GM12878 (cell line): ENCODE measurements at regions not wholly inside any gene's neighbourhood (a gene's known extent, or its start where the extent isn't known, plus 50 kb on each side); places are given as distances from the start of the nearest gene placed in this dataset.

Experiments used
- ATAC-seq: fragments of 200-7000 bp; cut with Tn5 transposase; 3 replicates; pipeline ENCODE4 v1.9.1; 2020; ENCODE audit warnings: mild to moderate bottlenecking, moderate library complexity
- BruUV-seq: library from RNA; stranded (reverse); fragments of 400-500 nt; replicated peaks from 2 replicates; lab custom pipeline; 2021; lab: Mats Ljungman, UMichigan
- CTCF ChIA-PET: fragments of 300-600 bp; sonication (Branson Sonifier 250); formaldehyde crosslinking; extraction: SDS; loops from one replicate; lab custom pipeline; 2021; ENCODE audit warnings: inconsistent platforms; lab: Yijun Ruan, JAX
- POLR2A ChIA-PET: fragments of 350-600 bp; formaldehyde crosslinking; extraction: SDS; loops from one replicate; lab custom pipeline; 2021; ENCODE audit warnings: inconsistent platforms; lab: Charles Lee
- RAD21 ChIA-PET: fragments of 300-600 bp; sonication (Branson Sonifier 250); formaldehyde crosslinking; loops from one replicate; lab custom pipeline; 2023; ENCODE audit warnings: antibody characterized with exemption; ENCODE audit not compliant: unreplicated experiment; lab: Charles Lee
- SMC1A ChIA-PET: fragments of 300-600 bp; sonication (Branson Sonifier 250); formaldehyde crosslinking; loops from one replicate; lab custom pipeline; 2023; ENCODE audit not compliant: unreplicated experiment, uncharacterized antibody; lab: Charles Lee
- DNase-seq: peaks from one replicate; pipeline ENCODE4 v3.0.0-alpha.2; 2011; ENCODE audit warnings: low read depth, low spot score
- FAIRE-seq: peaks from 3 replicates; lab custom pipeline; 2011; peaks lifted over from hg19 to GRCh38; lab: Jason Lieb, UNC
- H2AFZ ChIP-seq: 2 replicates; pipeline ENCODE4 v1.6.0; 2011; ENCODE audit warnings: low read depth, low read length, control low read depth; ENCODE audit not compliant: control insufficient read depth
- H3K27ac ChIP-seq: 2 replicates; pipeline ENCODE4 v1.5.1; 2011; ENCODE audit warnings: control low read depth; ENCODE audit not compliant: control insufficient read depth, insufficient read depth
- H3K27me3 ChIP-seq, 2 experiments: replicated peaks in 1 of 2; 2 replicates each; pipeline versions ENCODE4 v1.6.0 to v1.6.1; 2011; ENCODE audit warnings: low read length in 1 of 2; ENCODE audit not compliant: control insufficient read depth in 2 of 2, insufficient read depth in 2 of 2
- H3K36me3 ChIP-seq, 2 experiments: 2 replicates each; pipeline ENCODE4 v1.5.1; 2011; ENCODE audit warnings: low read length in 1 of 2; ENCODE audit not compliant: control insufficient read depth in 2 of 2, insufficient read depth in 2 of 2
- H3K4me1 ChIP-seq: 2 replicates; pipeline ENCODE4 v1.6.1; 2011; ENCODE audit warnings: mild to moderate bottlenecking, low read length, moderate library complexity, mixed read lengths; ENCODE audit not compliant: control insufficient read depth, insufficient read depth
- H3K4me2 ChIP-seq: 2 replicates; pipeline ENCODE4 v1.6.0; 2011; ENCODE audit warnings: control low read depth; ENCODE audit not compliant: control insufficient read depth, insufficient read depth
- H3K4me3 ChIP-seq: fragments of 200-600 bp; sonication (generic); 2 replicates; pipeline ENCODE4 v1.5.1; 2016
- H3K79me2 ChIP-seq: 2 replicates; pipeline ENCODE4 v1.6.0; 2011; ENCODE audit warnings: low read length; ENCODE audit not compliant: control insufficient read depth, insufficient read depth
- H3K9ac ChIP-seq: 2 replicates; pipeline ENCODE4 v1.8.0; 2011; ENCODE audit warnings: low read length, control low read depth, mixed read lengths; ENCODE audit not compliant: control insufficient read depth, insufficient read depth
- H3K9me3 ChIP-seq: replicated peaks from 3 replicates; pipeline ENCODE4 v1.5.1; 2011; ENCODE audit warnings: mild to moderate bottlenecking, low read length; ENCODE audit not compliant: control insufficient read depth, insufficient read depth
- H4K20me1 ChIP-seq: 2 replicates; pipeline ENCODE4 v1.6.0; 2011; ENCODE audit not compliant: control insufficient read depth, insufficient read depth
- CEBPZ ChIP-seq: fragments of 150-350 bp; IDR thresholded peaks from 2 replicates; pipeline ENCODE4 v1.6.1; 2016; ENCODE audit warnings: low read depth, low read length
- CHD1 ChIP-seq: IDR thresholded peaks from 2 replicates; pipeline ENCODE4 v1.6.1; 2012; ENCODE audit warnings: low read depth, low read length, improper control_type of control experiment
- CTCF ChIP-seq, 3 experiments: IDR thresholded peaks in 2 of 3; conservative IDR thresholded peaks in 1 of 3; 2 replicates each; pipeline ENCODE4 v1.5.1; 2011; ENCODE audit warnings: low read depth in 3 of 3, low read length in 3 of 3, mild to moderate bottlenecking in 3 of 3, control low read depth in 2 of 3, moderate library complexity in 2 of 3, inconsistent platforms in 1 of 3, mixed read lengths in 1 of 3; ENCODE audit not compliant: control insufficient read depth in 2 of 3, insufficient read depth in 1 of 3; ENCODE audit errors: extremely low read depth in 1 of 3
- ELK1 ChIP-seq: IDR thresholded peaks from 2 replicates; pipeline ENCODE4 v1.6.1; 2012; ENCODE audit warnings: low read depth, low read length, improper control_type of control experiment
- GABPA ChIP-seq: IDR thresholded peaks from 2 replicates; pipeline ENCODE4 v1.6.1; 2014; ENCODE audit warnings: antibody characterized with exemption, low read depth, mild to moderate bottlenecking, inconsistent platforms
- HDAC6 ChIP-seq: fragments of 200-600 bp; sonication (generic); IDR thresholded peaks from one replicate; pipeline ENCODE4 v1.8.0; 2017; ENCODE audit warnings: antibody characterized with exemption; ENCODE audit not compliant: unreplicated experiment
- POLR2A ChIP-seq: IDR thresholded peaks from 2 replicates; pipeline ENCODE4 v1.6.1; 2011; ENCODE audit warnings: low read depth, mild to moderate bottlenecking, low read length
- SIX5 ChIP-seq: IDR thresholded peaks from 2 replicates; pipeline ENCODE4 v1.6.1; 2011; ENCODE audit warnings: mild to moderate bottlenecking, low read depth, low read length, moderate library complexity; ENCODE audit not compliant: severe bottlenecking
- SRF ChIP-seq, 2 experiments: IDR thresholded peaks; 2 replicates each; pipeline ENCODE4 v1.6.1; 2011; ENCODE audit warnings: low read depth in 2 of 2, low read length in 2 of 2, mild to moderate bottlenecking in 1 of 2, moderate library complexity in 1 of 2
- TAF1 ChIP-seq: IDR thresholded peaks from 2 replicates; pipeline ENCODE4 v1.6.1; 2011; ENCODE audit warnings: mild to moderate bottlenecking, low read depth, low read length, borderline replicate concordance
- ZBED1 ChIP-seq: IDR thresholded peaks from 2 replicates; pipeline ENCODE4 v1.6.1; 2016; ENCODE audit warnings: borderline replicate concordance
- ZNF207 ChIP-seq: fragments of 450-650 bp; IDR thresholded peaks from 2 replicates; pipeline ENCODE4 v1.6.1; 2014; ENCODE audit warnings: antibody characterized with exemption, mild to moderate bottlenecking, borderline replicate concordance
- ZNF687 ChIP-seq: fragments of 450-650 bp; IDR thresholded peaks from 2 replicates; pipeline ENCODE4 v1.6.1; 2017; ENCODE audit warnings: mild to moderate bottlenecking, moderate library complexity
- WGBS: methylation state at CpG from one replicate; pipeline ENCODE4 v1.1.6; 2016; ENCODE audit warnings: low lambda C conversion rate; ENCODE audit not compliant: insufficient replicate concordance, insufficient coverage; ENCODE audit errors: missing lambda C conversion rate; 5-methylcytosine and 5-hydroxymethylcytosine counted together
- in situ Hi-C: fragments of 300-500 bp; cut with MboI; formaldehyde crosslinking; loops from 9 replicates; pipeline ENCODE4 v1.14.3; 2018; ENCODE audit warnings: mixed read lengths
- intact Hi-C: fragments of 100-400 bp; cut with micrococcal nuclease; formaldehyde crosslinking; loops from one replicate; pipeline ENCODE4 v1.14.2; 2022; ENCODE audit not compliant: unreplicated experiment

- FAIRE-seq (no peak), DNase-seq (no peak), ATAC-seq (no peak)
- H3K4me1 ChIP-seq, result no peaks in the 10 kb centered on the region
- ChIA-PET POLR2A (interaction anchor here (1.2 kb wide), 1 partner anchor 10 kb away, joined by 4 read pairs; no protein-coding TSS in a partner anchor), SMC1A (interaction anchor here (0.6 kb wide), 1 partner anchor 16 kb away, joined by 3 read pairs; no protein-coding TSS in a partner anchor), CTCF (interaction anchor here (1.0 kb wide), 1 partner anchor 10 kb away, joined by 3 read pairs; no protein-coding TSS in a partner anchor), RAD21 (no interaction called here)
- H2AFZ ChIP-seq, result no peak overlapping the region
- H4K20me1 ChIP-seq, result no peaks in the 10 kb centered on the region
- BruUV-seq, result no TSS peak
- no peak overlapping the region for H3K27ac ChIP-seq
- 10% methylated on average over 4 of the region's 4 CpGs for WGBS
- in situ Hi-C loops, result no loop called here
- no peaks in the 10 kb centered on the region for H3K79me2 ChIP-seq
- intact Hi-C loops, result no loop called here
- no peak overlapping the region for H3K4me3 ChIP-seq
- H3K27me3 ChIP-seq, result peaks cover 0 to 3% of the 10 kb centered on the region in 2 experiments; a peak in 1 of 4 replicates
- H3K9ac ChIP-seq, result no peak overlapping the region
- no peak overlapping the region for H3K4me2 ChIP-seq
- H3K9me3 ChIP-seq, result no peaks in the 10 kb centered on the region
- no peaks in the 10 kb centered on the region for H3K36me3 ChIP-seq
- TF ChIP-seq POLR2A, result no peak
- no peak for TF ChIP-seq CEBPZ
- TF ChIP-seq ZNF207, result no peak
- TF ChIP-seq ZNF687, result no peak
- no peak for TF ChIP-seq GABPA
- no peak for TF ChIP-seq CHD1
- TF ChIP-seq ELK1, result no peak
- TF ChIP-seq ZBED1, result no peak
- no peak for TF ChIP-seq SIX5
- TF ChIP-seq SRF (IDR thresholded peaks at IDR 0.05; ENCODE audit: low read depth in 2 of 2, low read length in 2 of 2), result no peak
- TF ChIP-seq TAF1, result no peak
- no peak for TF ChIP-seq HDAC6
- no peak for TF ChIP-seq CTCF (IDR thresholded peaks at IDR 0.05 in 2 of 3, conservative IDR thresholded peaks at IDR 0.05 in 1 of 3; ENCODE audit: control insufficient read depth in 2 of 3, extremely low read depth in 1 of 3, insufficient read depth in 1 of 3, low read depth in 3 of 3, low read length in 3 of 3)
Measured at GRCh38 chrX:134180601-134181274, 56.2 kb upstream of the CCDC160 start.
